Fibroblast of pulmonary artery (primary cell): ENCODE measurements at regions not wholly inside any gene's neighbourhood (a gene's known extent, or its start where the extent isn't known, plus 50 kb on each side); places are given as distances from the start of the nearest gene placed in this dataset.

ENCODE experiments used
- DNase-seq: peaks from one replicate; pipeline ENCODE4 v3.0.0-alpha.2; 2010; ENCODE audit warnings: low read depth
- H3K4me3 ChIP-seq: replicated peaks from 2 replicates; pipeline ENCODE4 v1.5.1; 2011; ENCODE audit warnings: low read depth, mild to moderate bottlenecking, control low read depth, low read length, moderate library complexity
- CTCF ChIP-seq: IDR thresholded peaks from 2 replicates; pipeline ENCODE4 v1.5.1; 2011; ENCODE audit warnings: mild to moderate bottlenecking, control low read depth, low read length, inconsistent platforms; ENCODE audit errors: missing control alignments

DNA sequence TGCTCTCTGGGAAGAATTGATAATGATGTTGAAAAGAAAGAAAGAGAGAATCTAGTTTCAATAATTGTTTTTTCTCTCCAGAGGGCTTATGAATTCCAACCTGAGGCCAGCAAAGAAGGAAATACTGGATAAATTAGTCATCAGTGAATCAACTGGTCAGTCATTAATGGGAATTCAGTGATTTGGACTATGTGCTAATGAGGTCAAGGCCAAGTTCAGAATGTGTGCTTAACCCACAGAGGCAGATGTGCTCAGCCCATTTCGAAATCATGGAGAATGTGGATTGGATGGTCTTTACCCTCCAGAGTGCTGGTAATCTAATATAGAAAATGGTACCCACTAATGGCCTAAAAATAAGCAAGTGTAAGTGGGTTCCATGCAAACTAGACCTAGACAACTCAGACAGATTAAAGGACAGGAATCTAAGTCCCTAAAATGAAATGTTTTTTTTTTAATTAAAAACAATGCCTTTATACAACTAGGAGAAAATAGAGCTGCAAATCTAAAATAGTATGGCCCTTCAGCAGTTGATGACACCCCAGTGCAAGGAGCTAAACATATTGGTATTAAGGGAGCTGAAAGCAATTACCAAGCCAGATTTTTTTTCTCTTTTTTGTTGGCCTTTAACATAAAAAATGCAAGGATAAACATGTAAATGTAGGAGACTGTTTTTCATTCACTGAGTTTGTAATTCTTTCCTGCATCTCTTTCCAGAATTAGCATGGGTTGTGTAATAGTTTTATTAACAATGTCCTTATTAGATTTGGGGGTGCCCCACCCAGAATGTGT, 296.9 kb downstream of the SATB2 start:
- no peak for TF ChIP-seq CTCF
- no peak overlapping the region for H3K4me3 ChIP-seq
- peak; percentile 50 for DNase-seq

GRCh38 chr2:199160081-199160480, 297.7 kb downstream of the SATB2 start:
- H3K4me3 ChIP-seq, result no peak overlapping the region
- no peak for DNase-seq
- no peak for TF ChIP-seq CTCF

- H3K4me3 ChIP-seq, result no peak overlapping the region
- no peak for DNase-seq
- TF ChIP-seq CTCF, result no peak
Measured at GRCh38 chr2:199148076-199148845, 309.5 kb downstream of the SATB2 start.

GRCh38 chr2:199147216-199147615, 310.5 kb downstream of the SATB2 start:
- no peak for DNase-seq
- TF ChIP-seq CTCF, result no peak
- no peak overlapping the region for H3K4me3 ChIP-seq

- DNase-seq, result no peak
- no peak overlapping the region for H3K4me3 ChIP-seq
- TF ChIP-seq CTCF, result no peak
Measured at GRCh38 chr2:199144546-199144945, 313.2 kb downstream of the SATB2 start.

GRCh38 chr2:199144036-199144435, 313.7 kb downstream of the SATB2 start:
- TF ChIP-seq CTCF, result no peak
- no peak overlapping the region for H3K4me3 ChIP-seq
- no peak for DNase-seq
